A673 (cell line): ENCODE measurements at regions not wholly inside any gene's neighbourhood (a gene's known extent, or its start where the extent isn't known, plus 50 kb on each side); places are given as distances from the start of the nearest gene placed in this dataset.

ENCODE experiments used
- BruUV-seq: library from RNA; stranded (reverse); fragments of 400-500 nt; replicated peaks from 2 replicates; lab custom pipeline; 2021; lab: Mats Ljungman, UMichigan
- CTCF ChIA-PET: fragments of 300-600 bp; sonication (Branson Sonifier 250); formaldehyde crosslinking; loops from one replicate; lab custom pipeline; 2022; ENCODE audit warnings: antibody characterized with exemption; lab: Charles Lee
- POLR2A ChIA-PET: fragments of 300-600 bp; sonication (Branson Sonifier 250); formaldehyde crosslinking; loops from one replicate; lab custom pipeline; 2022; ENCODE audit warnings: antibody characterized with exemption; ENCODE audit not compliant: low non-redundant PET; lab: Charles Lee
- DNase-seq: peaks from one replicate; pipeline ENCODE4 v3.0.0-alpha.2; 2015; ENCODE audit warnings: low spot score
- H3K27ac ChIP-seq: fragments of 200-600 bp; sonication (generic); 2 replicates; pipeline ENCODE4 v1.5.1; 2016; ENCODE audit warnings: mixed run types, low read depth, mild to moderate bottlenecking, mixed read lengths, antibody characterized with exemption, low read length; ENCODE audit not compliant: poor library complexity, severe bottlenecking
- H3K27me3 ChIP-seq: fragments of 200-600 bp; sonication (generic); replicated peaks from 2 replicates; pipeline ENCODE4 v1.6.1; 2017; ENCODE audit warnings: mixed run types, low read depth, mild to moderate bottlenecking, mixed read lengths, antibody characterized with exemption, low read length; ENCODE audit not compliant: insufficient read depth, poor library complexity
- H3K36me3 ChIP-seq: fragments of 200-600 bp; sonication (generic); 2 replicates; pipeline ENCODE4 v1.6.1; 2016; ENCODE audit warnings: mixed run types, mild to moderate bottlenecking, mixed read lengths, antibody characterized with exemption, low read length; ENCODE audit not compliant: insufficient read depth, poor library complexity, severe bottlenecking
- H3K4me1 ChIP-seq: fragments of 200-600 bp; sonication (generic); 2 replicates; pipeline ENCODE4 v1.6.1; 2017; ENCODE audit warnings: mixed run types, mild to moderate bottlenecking, mixed read lengths, antibody characterized with exemption, low read length; ENCODE audit not compliant: insufficient read depth, poor library complexity, severe bottlenecking
- H3K4me3 ChIP-seq: fragments of 200-600 bp; sonication (generic); 2 replicates; pipeline ENCODE4 v1.5.1; 2016; ENCODE audit warnings: low read depth, mixed run types, mild to moderate bottlenecking, mixed read lengths, low read length; ENCODE audit not compliant: poor library complexity, severe bottlenecking
- H3K9me3 ChIP-seq: fragments of 200-600 bp; sonication (generic); 2 replicates; pipeline ENCODE4 v1.6.1; 2016; ENCODE audit warnings: mixed run types, low read depth, mild to moderate bottlenecking, mixed read lengths, antibody characterized with exemption, low read length; ENCODE audit not compliant: poor library complexity, severe bottlenecking
- EZH2 ChIP-seq: fragments of 200-600 bp; sonication (generic); IDR thresholded peaks from 2 replicates; pipeline ENCODE4 v1.6.1; 2017; ENCODE audit warnings: borderline replicate concordance, low read depth, mild to moderate bottlenecking, mixed read lengths, antibody characterized with exemption, low read length; ENCODE audit not compliant: poor library complexity, severe bottlenecking
- intact Hi-C: fragments of 100-400 bp; cut with micrococcal nuclease; formaldehyde crosslinking; loops from one replicate; pipeline ENCODE4 v1.10.0; 2022; ENCODE audit not compliant: unreplicated experiment
- TF ChIP-seq, protein P1 (sequence below): fragments of 300-800, 200-600 bp; sonication (generic); conservative IDR thresholded peaks from 2 replicates; pipeline ENCODE4 v1.5.1; 2017; ENCODE audit warnings: low read depth, mild to moderate bottlenecking, antibody characterized with exemption, low read length, moderate library complexity, mixed read lengths

DNA sequence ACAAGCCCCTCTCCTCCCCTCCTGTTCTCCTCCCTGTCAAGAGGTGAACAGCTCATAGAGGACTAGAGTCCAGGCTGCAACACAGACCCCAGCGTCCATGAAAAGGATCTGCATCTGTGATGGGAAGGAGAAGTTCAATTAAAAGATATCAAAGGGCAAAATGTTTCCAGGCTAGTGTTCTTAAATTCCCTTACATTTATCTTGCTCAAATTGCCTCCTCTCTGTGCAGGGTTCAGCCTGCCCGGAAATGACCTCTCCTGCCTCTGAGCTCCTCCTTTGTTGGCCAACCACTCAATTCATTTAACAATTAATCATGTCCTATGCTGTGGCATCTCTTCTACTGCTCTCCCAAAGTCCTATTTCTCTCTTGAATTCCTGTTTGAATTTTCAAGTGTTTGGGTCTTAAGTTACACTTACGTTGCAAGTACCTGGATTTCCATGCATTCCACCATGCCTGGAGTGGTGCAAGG lies 105.3 kb downstream of the TSN start:
- no TSS peak for BruUV-seq
- no peaks in the 10 kb centered on the region for H3K4me1 ChIP-seq
- H3K9me3 ChIP-seq, result no peaks in the 10 kb centered on the region
- TF ChIP-seq EZH2, result no peak
- TF ChIP-seq, protein P1, sequence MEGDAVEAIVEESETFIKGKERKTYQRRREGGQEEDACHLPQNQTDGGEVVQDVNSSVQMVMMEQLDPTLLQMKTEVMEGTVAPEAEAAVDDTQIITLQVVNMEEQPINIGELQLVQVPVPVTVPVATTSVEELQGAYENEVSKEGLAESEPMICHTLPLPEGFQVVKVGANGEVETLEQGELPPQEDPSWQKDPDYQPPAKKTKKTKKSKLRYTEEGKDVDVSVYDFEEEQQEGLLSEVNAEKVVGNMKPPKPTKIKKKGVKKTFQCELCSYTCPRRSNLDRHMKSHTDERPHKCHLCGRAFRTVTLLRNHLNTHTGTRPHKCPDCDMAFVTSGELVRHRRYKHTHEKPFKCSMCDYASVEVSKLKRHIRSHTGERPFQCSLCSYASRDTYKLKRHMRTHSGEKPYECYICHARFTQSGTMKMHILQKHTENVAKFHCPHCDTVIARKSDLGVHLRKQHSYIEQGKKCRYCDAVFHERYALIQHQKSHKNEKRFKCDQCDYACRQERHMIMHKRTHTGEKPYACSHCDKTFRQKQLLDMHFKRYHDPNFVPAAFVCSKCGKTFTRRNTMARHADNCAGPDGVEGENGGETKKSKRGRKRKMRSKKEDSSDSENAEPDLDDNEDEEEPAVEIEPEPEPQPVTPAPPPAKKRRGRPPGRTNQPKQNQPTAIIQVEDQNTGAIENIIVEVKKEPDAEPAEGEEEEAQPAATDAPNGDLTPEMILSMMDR, result no peak
- POLR2A ChIA-PET, result no interaction called here
- CTCF ChIA-PET, result no interaction called here
- H3K4me3 ChIP-seq, result no peak overlapping the region
- H3K36me3 ChIP-seq, result no peaks in the 10 kb centered on the region
- no peaks in the 10 kb centered on the region for H3K27me3 ChIP-seq
- no peak for DNase-seq
- intact Hi-C loops, result no loop called here
- no peak overlapping the region for H3K27ac ChIP-seq

DNA sequence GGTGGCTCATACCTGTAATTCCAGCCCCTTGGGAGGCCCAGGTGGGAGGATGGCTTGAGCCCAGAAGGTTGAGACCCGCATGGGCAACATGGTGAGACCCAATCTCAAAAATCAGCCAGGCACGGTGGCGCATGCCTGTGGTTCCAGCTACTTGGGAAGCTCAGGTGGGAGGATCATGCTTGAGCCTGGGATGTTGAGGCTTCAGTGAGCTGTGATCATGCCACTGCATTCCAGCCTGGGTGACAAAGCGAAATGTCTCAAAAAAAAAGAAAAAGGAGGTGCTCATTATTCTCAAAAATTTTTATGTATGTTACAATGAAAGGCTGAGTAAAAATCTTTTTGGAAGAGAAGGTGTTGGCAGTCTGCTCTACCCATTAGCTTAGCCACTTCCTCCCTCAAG lies 106.8 kb downstream of the TSN start:
- BruUV-seq, result no TSS peak
- Histone ChIP-seq H3K27ac (no peak overlapping the region), H3K4me1 (no peaks in the 10 kb centered on the region), H3K36me3 (no peaks in the 10 kb centered on the region), H3K27me3 (no peaks in the 10 kb centered on the region), H3K9me3 (no peaks in the 10 kb centered on the region), H3K4me3 (no peak overlapping the region)
- DNase-seq, result no peak
- intact Hi-C loops, result no loop called here
- POLR2A ChIA-PET, result no interaction called here
- TF ChIP-seq, protein P1, result no peak
- CTCF ChIA-PET, result no interaction called here

DNA sequence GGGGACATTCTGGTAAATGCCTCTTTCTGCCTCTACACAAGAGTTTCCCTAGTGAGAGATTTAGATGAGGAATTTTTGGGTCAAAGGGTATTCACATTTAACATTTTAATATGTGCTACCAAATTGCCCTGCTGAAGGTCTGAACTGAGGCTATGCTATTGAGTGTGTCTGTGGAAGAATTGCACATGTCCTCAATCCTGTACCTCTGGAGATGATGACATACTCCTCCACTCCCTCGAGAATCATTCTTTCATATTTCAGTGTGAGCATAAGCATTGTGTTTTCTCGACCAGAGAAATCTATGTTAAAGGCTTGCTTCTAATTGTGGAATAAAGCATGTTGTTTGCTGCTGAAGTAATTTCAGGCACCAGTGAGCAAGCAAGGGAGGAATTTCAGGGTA lies 110.5 kb downstream of the TSN start:
- H3K9me3 ChIP-seq, result no peaks in the 10 kb centered on the region
- H3K36me3 ChIP-seq, result no peaks in the 10 kb centered on the region
- TF ChIP-seq, protein P1, result no peak
- TF ChIP-seq EZH2, result no peak
- no peak overlapping the region for H3K27ac ChIP-seq
- H3K27me3 ChIP-seq, result no peaks in the 10 kb centered on the region
- DNase-seq, result no peak
- intact Hi-C loops, result no loop called here
- no peaks in the 10 kb centered on the region for H3K4me1 ChIP-seq
- BruUV-seq, result no TSS peak
- H3K4me3 ChIP-seq, result no peak overlapping the region
- CTCF ChIA-PET, result no interaction called here
- POLR2A ChIA-PET, result interaction anchor here (0.6 kb wide), 1 partner anchor 282 kb away, joined by 4 read pairs; no protein-coding TSS in a partner anchor
